Neuronal stem cell (in vitro differentiated cells): ENCODE measurements at regions not wholly inside any gene's neighbourhood (a gene's known extent, or its start where the extent isn't known, plus 50 kb on each side); places are given as distances from the start of the nearest gene placed in this dataset.

Experiments
- DNase-seq: peaks from one replicate; pipeline ENCODE4 v3.0.0-alpha.2; 2013; ENCODE audit warnings: low spot score
- H2AFZ ChIP-seq: one replicate; pipeline ENCODE4 v1.6.1; 2013; ENCODE audit warnings: mild to moderate bottlenecking, low read length, inconsistent platforms
- H2AK5ac ChIP-seq: 2 replicates; pipeline ENCODE4 v1.6.1; 2013; ENCODE audit warnings: low read depth, mild to moderate bottlenecking, inconsistent platforms, low read length, moderate library complexity, mixed read lengths
- H2BK120ac ChIP-seq: 2 replicates; pipeline ENCODE4 v1.6.1; 2013; ENCODE audit warnings: low read depth, mild to moderate bottlenecking, inconsistent platforms, low read length, moderate library complexity, mixed read lengths
- H2BK12ac ChIP-seq: one replicate; pipeline ENCODE4 v1.6.1; 2013; ENCODE audit warnings: low read length, inconsistent platforms
- H2BK15ac ChIP-seq: 2 replicates; pipeline ENCODE4 v1.6.1; 2013; ENCODE audit warnings: mild to moderate bottlenecking, low read length, inconsistent platforms, mixed read lengths
- H2BK5ac ChIP-seq: one replicate; pipeline ENCODE4 v1.6.1; 2013; ENCODE audit warnings: inconsistent platforms, mild to moderate bottlenecking, low read length, moderate library complexity
- H3K14ac ChIP-seq: one replicate; pipeline ENCODE4 v1.6.1; 2013; ENCODE audit warnings: low read length, inconsistent platforms
- H3K18ac ChIP-seq: 2 replicates; pipeline ENCODE4 v1.6.1; 2013; ENCODE audit warnings: low read length, inconsistent platforms
- H3K23ac ChIP-seq: 2 replicates; pipeline ENCODE4 v1.6.1; 2013; ENCODE audit warnings: low read depth, mild to moderate bottlenecking, mixed read lengths, low read length, inconsistent platforms; ENCODE audit not compliant: poor library complexity
- H3K27ac ChIP-seq: replicated peaks from 3 replicates; pipeline ENCODE4 v1.5.1; 2013; ENCODE audit warnings: low read length, inconsistent platforms
- H3K27me3 ChIP-seq, 3 experiments: 2 replicates each; pipeline ENCODE4 v1.6.1; 2013; ENCODE audit warnings: low read length in 3 of 3, mild to moderate bottlenecking in 2 of 3, inconsistent platforms in 1 of 3, low read depth in 1 of 3, mixed read lengths in 1 of 3, moderate library complexity in 1 of 3; ENCODE audit not compliant: control insufficient read depth in 3 of 3, insufficient read depth in 3 of 3
- H3K36me3 ChIP-seq, 2 donors: replicated peaks in 1 of 2; 2 replicates each; pipeline ENCODE4 v1.6.1; 2013; ENCODE audit warnings: low read length in 2 of 2; ENCODE audit not compliant: control insufficient read depth in 2 of 2, insufficient read depth in 2 of 2
- H3K4ac ChIP-seq: 2 replicates; pipeline ENCODE4 v1.6.1; 2013; ENCODE audit warnings: inconsistent platforms, mild to moderate bottlenecking, low read length, moderate library complexity
- H3K4me1 ChIP-seq, 2 donors: 1 replicate in 1 of 2; 2 replicates in 1 of 2; pipeline ENCODE4 v1.6.1; 2013; ENCODE audit warnings: low read length in 2 of 2, low read depth in 1 of 2; ENCODE audit not compliant: control insufficient read depth in 2 of 2, insufficient read depth in 1 of 2
- H3K4me2 ChIP-seq: one replicate; pipeline ENCODE4 v1.6.1; 2013; ENCODE audit warnings: mild to moderate bottlenecking, low read length, inconsistent platforms; ENCODE audit not compliant: insufficient read depth, poor library complexity, severe bottlenecking
- H3K4me3 ChIP-seq, 2 donors: 2 replicates each; pipeline ENCODE4 v1.5.1; 2013; ENCODE audit warnings: low read length in 2 of 2, mild to moderate bottlenecking in 2 of 2, inconsistent platforms in 1 of 2, moderate library complexity in 1 of 2
- H3K79me1 ChIP-seq: one replicate; pipeline ENCODE4 v1.6.1; 2013; ENCODE audit warnings: low read depth, mild to moderate bottlenecking, inconsistent platforms, low read length, moderate library complexity
- H3K9ac ChIP-seq: one replicate; pipeline ENCODE4 v1.6.1; 2013; ENCODE audit warnings: mild to moderate bottlenecking, low read depth, low read length, inconsistent platforms; ENCODE audit not compliant: poor library complexity
- H3K9me3 ChIP-seq, 2 donors: replicated peaks in 1 of 2; 2 replicates each; pipeline versions ENCODE3 to v1.6.1; 2013; ENCODE audit warnings: low read length in 2 of 2, mild to moderate bottlenecking in 2 of 2, inconsistent platforms in 1 of 2, low read depth in 1 of 2, mixed read lengths in 1 of 2, moderate library complexity in 1 of 2; ENCODE audit not compliant: control insufficient read depth in 2 of 2, insufficient read depth in 1 of 2
- H4K8ac ChIP-seq: one replicate; pipeline ENCODE4 v1.6.1; 2013; ENCODE audit warnings: low read depth, mild to moderate bottlenecking, inconsistent platforms, low read length, moderate library complexity
- H4K91ac ChIP-seq: one replicate; pipeline ENCODE4 v1.6.1; 2013; ENCODE audit warnings: low read length, low read depth, mild to moderate bottlenecking, inconsistent platforms; ENCODE audit not compliant: poor library complexity
- WGBS, 2 donors: extraction: QIAGEN DNeasy Blood & Tissue Kit; methylation state at CpG; one replicate each; pipeline ENCODE4 v1.1.7; 2013; ENCODE audit warnings: missing lambda C conversion rate in 2 of 2, mixed read lengths in 1 of 2; ENCODE audit not compliant: insufficient read length in 2 of 2, insufficient replicate concordance in 1 of 2; ENCODE audit errors: extremely low coverage in 2 of 2; 5-methylcytosine and 5-hydroxymethylcytosine counted together

DNA sequence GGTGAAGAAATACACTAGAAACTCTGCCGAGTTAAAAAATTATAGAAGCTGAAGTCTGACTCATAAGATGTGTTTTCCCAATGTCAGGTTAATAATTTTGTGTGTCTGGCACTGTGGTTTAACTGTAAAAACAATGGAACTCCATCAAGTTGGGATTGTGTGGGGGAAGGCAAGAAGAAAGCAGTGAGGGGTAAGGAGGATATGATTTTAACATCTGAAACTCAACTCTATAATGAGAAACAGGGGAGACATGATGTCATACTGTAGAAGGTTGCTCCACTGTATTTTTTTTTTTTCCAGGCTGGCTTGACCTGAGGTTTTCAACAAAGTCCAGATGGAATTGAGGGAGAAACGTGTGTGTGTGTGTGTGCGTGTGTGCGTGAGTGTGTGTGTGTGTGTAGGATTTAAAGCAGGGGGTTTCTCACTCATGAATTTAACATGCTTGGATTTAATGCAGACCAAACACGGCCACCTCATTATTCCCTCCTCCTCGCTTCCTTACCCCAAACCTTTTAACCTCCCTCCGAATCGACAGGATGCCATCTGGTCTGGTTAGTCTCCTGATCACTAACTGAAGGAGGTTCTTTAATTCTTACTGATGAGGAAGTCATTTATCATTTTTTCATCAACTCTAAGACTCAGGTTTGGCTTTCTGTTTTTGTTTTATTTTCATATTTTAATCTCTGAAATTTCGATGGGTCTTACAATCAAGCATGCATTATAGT, 140.2 kb upstream of the LPAR1 start:
- no CpG with 5 or more reads among the region's 9 CpGs for WGBS, 2 donors

DNA sequence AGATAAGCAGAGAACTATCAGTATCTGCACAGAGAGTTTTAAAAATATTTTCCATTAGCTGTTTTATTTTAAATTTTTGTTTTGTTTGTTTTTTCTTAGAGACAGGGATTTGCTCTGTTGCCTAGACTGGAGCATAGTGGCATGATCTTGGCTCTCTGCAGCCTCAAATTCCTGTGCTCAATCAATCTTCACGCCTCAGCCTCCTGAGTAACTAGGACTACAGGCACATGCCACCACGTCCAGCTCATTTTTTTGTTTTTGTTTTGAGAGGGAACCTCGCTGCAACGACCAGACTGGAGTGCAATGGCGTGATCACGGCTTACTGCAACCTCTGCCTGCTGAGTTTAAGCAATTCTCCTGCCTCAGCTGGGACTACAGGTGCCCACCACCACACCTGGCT, 138.2 kb upstream of the LPAR1 start:
- Histone ChIP-seq H3K79me1 (no peaks in the 10 kb centered on the region), H3K9me3 (no peaks in the 10 kb centered on the region), H4K91ac (no peak overlapping the region), H3K4me2 (no peak overlapping the region), H3K4me1 (no peaks in the 10 kb centered on the region), H3K27me3 (no peaks in the 10 kb centered on the region), H3K27ac (no peak overlapping the region), H3K9ac (no peak overlapping the region), H2BK15ac (no peak overlapping the region), H2BK12ac (no peak overlapping the region), H2BK5ac (no peak overlapping the region), H3K14ac (no peak overlapping the region), H3K23ac (no peak overlapping the region), H4K8ac (no peak overlapping the region), H2AK5ac (no peak overlapping the region), H2BK120ac (no peak overlapping the region), H2AFZ (no peak overlapping the region), H3K36me3 (no peaks in the 10 kb centered on the region), H3K4me3 (no peak overlapping the region), H3K18ac (no peak overlapping the region), H3K4ac (no peak overlapping the region)
- DNase-seq = no peak
- WGBS, 2 donors = no CpG with 5 or more reads among the region's 6 CpGs

More for the DNA sequence above, 140.2 kb upstream of the LPAR1 start:
- Histone ChIP-seq H3K9me3 (no peaks in the 10 kb centered on the region), H3K4me1 (no peaks in the 10 kb centered on the region), H2AFZ (peak overlapping the region; percentile 49), H2BK12ac (no peak overlapping the region), H4K91ac (no peak overlapping the region), H2BK5ac (no peak overlapping the region), H2BK15ac (no peak overlapping the region), H3K18ac (no peak overlapping the region), H3K23ac (no peak overlapping the region), H2BK120ac (no peak overlapping the region), H3K79me1 (no peaks in the 10 kb centered on the region), H3K4me2 (no peak overlapping the region), H3K4me3 (no peak overlapping the region), H3K27me3 (no peaks in the 10 kb centered on the region), H3K36me3 (no peaks in the 10 kb centered on the region), H3K4ac (no peak overlapping the region), H3K14ac (no peak overlapping the region), H3K9ac (no peak overlapping the region), H3K27ac (no peak overlapping the region), H2AK5ac (no peak overlapping the region), H4K8ac (no peak overlapping the region)
- no peak for DNase-seq

DNA sequence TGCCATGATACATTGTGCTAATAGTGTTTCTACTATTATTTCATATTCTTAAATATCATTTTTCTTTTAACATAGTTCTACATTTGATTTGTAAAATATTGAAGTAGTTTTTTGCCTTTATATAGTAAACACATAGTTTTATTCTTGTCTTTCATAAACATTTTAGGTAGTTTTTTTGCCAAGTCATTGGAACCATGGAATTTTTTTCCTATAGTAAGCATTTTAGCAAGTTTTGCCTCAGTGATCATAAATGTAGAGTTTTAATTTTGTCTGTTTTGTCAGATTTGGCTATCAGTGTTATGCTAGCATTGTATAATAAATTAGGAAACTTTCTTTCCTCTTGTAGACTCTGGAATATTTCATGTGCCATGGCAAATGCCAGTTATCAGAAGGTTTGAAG, 137.1 kb upstream of the LPAR1 start:
- no peak overlapping the region for H3K9ac ChIP-seq
- no peak overlapping the region for H3K14ac ChIP-seq
- no peak overlapping the region for H3K23ac ChIP-seq
- H3K79me1 ChIP-seq = no peaks in the 10 kb centered on the region
- no peak overlapping the region for H2BK15ac ChIP-seq
- DNase-seq = no peak
- H3K4me1 ChIP-seq = no peaks in the 10 kb centered on the region
- no peak overlapping the region for H4K91ac ChIP-seq
- H4K8ac ChIP-seq = no peak overlapping the region
- H2AFZ ChIP-seq = no peak overlapping the region
- H3K4me2 ChIP-seq = no peak overlapping the region
- no peak overlapping the region for H2BK5ac ChIP-seq
- H3K27ac ChIP-seq = no peak overlapping the region
- H3K4me3 ChIP-seq = no peak overlapping the region
- H2BK120ac ChIP-seq = no peak overlapping the region
- H2BK12ac ChIP-seq = no peak overlapping the region
- no peaks in the 10 kb centered on the region for H3K27me3 ChIP-seq
- no peak overlapping the region for H3K18ac ChIP-seq
- H3K36me3 ChIP-seq = no peaks in the 10 kb centered on the region
- H2AK5ac ChIP-seq = no peak overlapping the region
- no peaks in the 10 kb centered on the region for H3K9me3 ChIP-seq
- no peak overlapping the region for H3K4ac ChIP-seq

DNA sequence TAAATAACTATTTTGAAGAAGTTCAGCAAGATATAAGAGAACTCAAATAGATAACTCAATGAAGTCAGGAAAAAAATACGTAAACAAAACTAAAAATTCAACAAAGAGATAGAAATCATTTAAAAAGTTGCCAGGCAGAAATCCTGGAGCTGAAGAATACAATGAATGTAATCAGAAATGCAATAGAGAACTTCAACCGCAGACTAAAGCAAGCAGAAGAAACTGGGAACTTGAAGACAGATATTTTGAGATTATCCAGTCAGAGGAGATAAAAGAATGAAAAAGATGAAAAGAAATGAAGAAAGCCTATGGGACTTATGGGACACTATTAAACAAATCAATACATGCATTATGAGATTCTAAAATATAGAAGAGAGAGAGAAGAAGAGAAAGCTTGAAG, 129.1 kb upstream of the LPAR1 start:
- no peaks in the 10 kb centered on the region for H3K4me1 ChIP-seq
- no peak overlapping the region for H3K18ac ChIP-seq
- no peak overlapping the region for H3K4me2 ChIP-seq
- H3K27me3 ChIP-seq = no peaks in the 10 kb centered on the region
- no peak overlapping the region for H2BK120ac ChIP-seq
- H2AK5ac ChIP-seq = no peak overlapping the region
- H3K9ac ChIP-seq = no peak overlapping the region
- no peaks in the 10 kb centered on the region for H3K79me1 ChIP-seq
- DNase-seq = no peak
- H2AFZ ChIP-seq = no peak overlapping the region
- peaks cover 0 to 4% of the 10 kb centered on the region in 2 donors for H3K9me3 ChIP-seq
- no peak overlapping the region for H3K27ac ChIP-seq
- H2BK5ac ChIP-seq = no peak overlapping the region
- no peak overlapping the region for H3K14ac ChIP-seq
- no peak overlapping the region for H2BK15ac ChIP-seq
- no peak overlapping the region for H3K4ac ChIP-seq
- H4K8ac ChIP-seq = no peak overlapping the region
- no peak overlapping the region for H3K4me3 ChIP-seq
- no peaks in the 10 kb centered on the region for H3K36me3 ChIP-seq
- no peak overlapping the region for H3K23ac ChIP-seq
- no peak overlapping the region for H4K91ac ChIP-seq
- no CpG with 5 or more reads among the region's 2 CpGs for WGBS, 2 donors
- H2BK12ac ChIP-seq = no peak overlapping the region
